HG03520 (cell line): ENCODE measurements at regions not wholly inside any gene's neighbourhood (a gene's known extent, or its start where the extent isn't known, plus 50 kb on each side); places are given as distances from the start of the nearest gene placed in this dataset.
"Not testable (repeated sequence)": the region's sequence is repeated elsewhere in the genome, so short reads cannot be mapped to it uniquely, and the experiment has no call there.

Experiments used
- ATAC-seq: cut with Tn5 transposase; IDR thresholded peaks from one replicate; pipeline ENCODE4 v1.9.1; 2021; ENCODE audit warnings: mild to moderate bottlenecking, moderate library complexity; ENCODE audit not compliant: unreplicated experiment

- no peak for ATAC-seq
Observed at GRCh38 chr2:185475914-185476313, 262.7 kb upstream of the FSIP2 start.

GRCh38 chr2:185477452-185477851 is 261.2 kb upstream of the FSIP2 start:
- no peak for ATAC-seq

- ATAC-seq = no peak
Observed at GRCh38 chr2:185484602-185485001, 254.0 kb upstream of the FSIP2 start.

GRCh38 chr2:185502351-185502750 is 236.3 kb upstream of the FSIP2 start:
- ATAC-seq = no peak

- no peak for ATAC-seq
Observed at GRCh38 chr2:185507719-185508118, 230.9 kb upstream of the FSIP2 start.

GRCh38 chr2:185510060-185510459 is 228.5 kb upstream of the FSIP2 start:
- no peak for ATAC-seq

- no peak for ATAC-seq
Observed at GRCh38 chr2:185511925-185512324, 226.7 kb upstream of the FSIP2 start.

- ATAC-seq = no peak
Observed at GRCh38 chr2:185522472-185522871, 216.1 kb upstream of the FSIP2 start.

- not testable (repeated sequence) for ATAC-seq
Observed at GRCh38 chr2:185524242-185524641, 214.4 kb upstream of the FSIP2 start.

- no peak for ATAC-seq
Observed at GRCh38 chr2:185526161-185526560, 212.4 kb upstream of the FSIP2 start.

- no peak for ATAC-seq
Observed at GRCh38 chr2:185531721-185532120, 206.9 kb upstream of the FSIP2 start.

GRCh38 chr2:185537689-185538088 is 200.9 kb upstream of the FSIP2 start:
- ATAC-seq = no peak

- no peak for ATAC-seq
Observed at GRCh38 chr2:185567196-185567595, 171.4 kb upstream of the FSIP2 start.

GRCh38 chr2:185567940-185568339 is 170.7 kb upstream of the FSIP2 start:
- no peak for ATAC-seq

- no peak for ATAC-seq
Observed at GRCh38 chr2:185578322-185578721, 160.3 kb upstream of the FSIP2 start.

- no peak for ATAC-seq
Observed at GRCh38 chr2:185583058-185583816, 155.4 kb upstream of the FSIP2 start.

- not testable (repeated sequence) for ATAC-seq
Observed at GRCh38 chr2:185585165-185585564, 153.4 kb upstream of the FSIP2 start.

- not testable (repeated sequence) for ATAC-seq
Observed at GRCh38 chr2:185591276-185591675, 147.3 kb upstream of the FSIP2 start.

GRCh38 chr2:185607945-185608344 is 130.7 kb upstream of the FSIP2 start:
- no peak for ATAC-seq

GRCh38 chr2:185608799-185609198 is 129.8 kb upstream of the FSIP2 start:
- no peak for ATAC-seq

- no peak for ATAC-seq
Observed at GRCh38 chr2:185610301-185610700, 128.3 kb upstream of the FSIP2 start.

GRCh38 chr2:185618625-185619024 is 120.0 kb upstream of the FSIP2 start:
- ATAC-seq = no peak

- no peak for ATAC-seq
Observed at GRCh38 chr2:185625604-185626003, 113.0 kb upstream of the FSIP2 start.
